ENCODE measurements at regions not wholly inside any gene's neighbourhood (a gene's known extent, or its start where the extent isn't known, plus 50 kb on each side); places are given as distances from the start of the nearest gene placed in this dataset.

DNA sequence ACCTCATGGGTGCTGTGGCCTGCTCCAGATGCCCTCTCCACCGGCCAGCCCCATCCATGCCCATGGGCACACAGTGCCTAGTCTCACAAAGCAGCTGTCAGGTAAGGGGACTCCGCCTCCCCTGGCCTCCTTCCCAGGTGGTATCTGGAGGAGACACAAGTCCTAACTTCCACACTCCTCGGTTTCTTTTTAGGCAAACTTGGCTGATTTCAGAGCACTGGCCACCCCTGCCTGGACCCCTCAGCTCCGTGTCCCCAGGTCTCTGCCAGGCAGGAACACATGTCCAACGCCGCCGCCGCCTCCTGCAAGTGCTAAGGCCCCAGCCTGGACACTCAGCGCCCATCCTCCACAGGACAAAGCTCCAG lies 324.1 kb upstream of the DIO3 start:
- TF ChIP-seq, protein P1, sequence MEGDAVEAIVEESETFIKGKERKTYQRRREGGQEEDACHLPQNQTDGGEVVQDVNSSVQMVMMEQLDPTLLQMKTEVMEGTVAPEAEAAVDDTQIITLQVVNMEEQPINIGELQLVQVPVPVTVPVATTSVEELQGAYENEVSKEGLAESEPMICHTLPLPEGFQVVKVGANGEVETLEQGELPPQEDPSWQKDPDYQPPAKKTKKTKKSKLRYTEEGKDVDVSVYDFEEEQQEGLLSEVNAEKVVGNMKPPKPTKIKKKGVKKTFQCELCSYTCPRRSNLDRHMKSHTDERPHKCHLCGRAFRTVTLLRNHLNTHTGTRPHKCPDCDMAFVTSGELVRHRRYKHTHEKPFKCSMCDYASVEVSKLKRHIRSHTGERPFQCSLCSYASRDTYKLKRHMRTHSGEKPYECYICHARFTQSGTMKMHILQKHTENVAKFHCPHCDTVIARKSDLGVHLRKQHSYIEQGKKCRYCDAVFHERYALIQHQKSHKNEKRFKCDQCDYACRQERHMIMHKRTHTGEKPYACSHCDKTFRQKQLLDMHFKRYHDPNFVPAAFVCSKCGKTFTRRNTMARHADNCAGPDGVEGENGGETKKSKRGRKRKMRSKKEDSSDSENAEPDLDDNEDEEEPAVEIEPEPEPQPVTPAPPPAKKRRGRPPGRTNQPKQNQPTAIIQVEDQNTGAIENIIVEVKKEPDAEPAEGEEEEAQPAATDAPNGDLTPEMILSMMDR (IDR thresholded peaks at IDR 0.05 in 2 of 3, conservative IDR thresholded peaks at IDR 0.05 in 1 of 3; ENCODE audit: borderline replicate concordance in 1 of 3, insufficient read depth in 1 of 3, low read depth in 2 of 3, low read length in 2 of 3), result no peak
- TF ChIP-seq RAD21 (IDR thresholded peaks at IDR 0.05; ENCODE audit: low read depth) (no peak), POLR2AphosphoS5 (IDR thresholded peaks at IDR 0.05; ENCODE audit: low read depth, low read length) (no peak), EZH2 (IDR thresholded peaks at IDR 0.05) (no peak)
- TF ChIP-seq, protein P2, sequence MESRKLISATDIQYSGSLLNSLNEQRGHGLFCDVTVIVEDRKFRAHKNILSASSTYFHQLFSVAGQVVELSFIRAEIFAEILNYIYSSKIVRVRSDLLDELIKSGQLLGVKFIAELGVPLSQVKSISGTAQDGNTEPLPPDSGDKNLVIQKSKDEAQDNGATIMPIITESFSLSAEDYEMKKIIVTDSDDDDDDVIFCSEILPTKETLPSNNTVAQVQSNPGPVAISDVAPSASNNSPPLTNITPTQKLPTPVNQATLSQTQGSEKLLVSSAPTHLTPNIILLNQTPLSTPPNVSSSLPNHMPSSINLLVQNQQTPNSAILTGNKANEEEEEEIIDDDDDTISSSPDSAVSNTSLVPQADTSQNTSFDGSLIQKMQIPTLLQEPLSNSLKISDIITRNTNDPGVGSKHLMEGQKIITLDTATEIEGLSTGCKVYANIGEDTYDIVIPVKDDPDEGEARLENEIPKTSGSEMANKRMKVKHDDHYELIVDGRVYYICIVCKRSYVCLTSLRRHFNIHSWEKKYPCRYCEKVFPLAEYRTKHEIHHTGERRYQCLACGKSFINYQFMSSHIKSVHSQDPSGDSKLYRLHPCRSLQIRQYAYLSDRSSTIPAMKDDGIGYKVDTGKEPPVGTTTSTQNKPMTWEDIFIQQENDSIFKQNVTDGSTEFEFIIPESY (IDR thresholded peaks at IDR 0.05; ENCODE audit: extremely low read depth, insufficient replicate concordance, low read length), result no peak
